ENCODE measurements at regions not wholly inside any gene's neighbourhood (a gene's known extent, or its start where the extent isn't known, plus 50 kb on each side); places are given as distances from the start of the nearest gene placed in this dataset.

DNA sequence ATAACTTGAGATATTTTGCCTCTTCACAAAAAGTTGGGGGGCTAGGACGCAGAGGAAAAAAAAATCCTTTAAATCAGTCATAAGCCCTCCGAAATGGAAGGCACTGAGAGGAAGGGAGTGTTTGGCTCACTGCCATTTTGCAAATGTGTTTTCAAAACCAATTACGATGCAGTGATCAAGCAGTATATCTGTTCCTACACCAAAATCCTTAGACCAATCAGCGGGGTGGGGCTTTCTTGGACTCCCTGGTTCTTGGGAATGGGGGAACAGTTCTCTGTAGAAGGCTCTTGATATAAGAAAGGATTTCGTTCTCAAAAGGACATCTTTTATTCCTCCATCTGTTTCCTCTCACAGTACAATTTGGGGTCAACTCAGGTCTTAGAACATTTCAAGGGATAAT lies 478.6 kb upstream of the JARID2 start:
- TF ChIP-seq POLR2A (IDR thresholded peaks at IDR 0.05) = no peak
- TF ChIP-seq, protein P1, sequence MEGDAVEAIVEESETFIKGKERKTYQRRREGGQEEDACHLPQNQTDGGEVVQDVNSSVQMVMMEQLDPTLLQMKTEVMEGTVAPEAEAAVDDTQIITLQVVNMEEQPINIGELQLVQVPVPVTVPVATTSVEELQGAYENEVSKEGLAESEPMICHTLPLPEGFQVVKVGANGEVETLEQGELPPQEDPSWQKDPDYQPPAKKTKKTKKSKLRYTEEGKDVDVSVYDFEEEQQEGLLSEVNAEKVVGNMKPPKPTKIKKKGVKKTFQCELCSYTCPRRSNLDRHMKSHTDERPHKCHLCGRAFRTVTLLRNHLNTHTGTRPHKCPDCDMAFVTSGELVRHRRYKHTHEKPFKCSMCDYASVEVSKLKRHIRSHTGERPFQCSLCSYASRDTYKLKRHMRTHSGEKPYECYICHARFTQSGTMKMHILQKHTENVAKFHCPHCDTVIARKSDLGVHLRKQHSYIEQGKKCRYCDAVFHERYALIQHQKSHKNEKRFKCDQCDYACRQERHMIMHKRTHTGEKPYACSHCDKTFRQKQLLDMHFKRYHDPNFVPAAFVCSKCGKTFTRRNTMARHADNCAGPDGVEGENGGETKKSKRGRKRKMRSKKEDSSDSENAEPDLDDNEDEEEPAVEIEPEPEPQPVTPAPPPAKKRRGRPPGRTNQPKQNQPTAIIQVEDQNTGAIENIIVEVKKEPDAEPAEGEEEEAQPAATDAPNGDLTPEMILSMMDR (IDR thresholded peaks at IDR 0.05 in 4 of 5, conservative IDR thresholded peaks at IDR 0.05 in 1 of 5) = no peak
